T-helper 1 cell (primary cell): ENCODE measurements at regions not wholly inside any gene's neighbourhood (a gene's known extent, or its start where the extent isn't known, plus 50 kb on each side); places are given as distances from the start of the nearest gene placed in this dataset.

Experiments used
- DNase-seq, 5 donors: peaks; one replicate each; pipeline ENCODE4 v3.0.0-alpha.2; 2012 to 2020

DNA sequence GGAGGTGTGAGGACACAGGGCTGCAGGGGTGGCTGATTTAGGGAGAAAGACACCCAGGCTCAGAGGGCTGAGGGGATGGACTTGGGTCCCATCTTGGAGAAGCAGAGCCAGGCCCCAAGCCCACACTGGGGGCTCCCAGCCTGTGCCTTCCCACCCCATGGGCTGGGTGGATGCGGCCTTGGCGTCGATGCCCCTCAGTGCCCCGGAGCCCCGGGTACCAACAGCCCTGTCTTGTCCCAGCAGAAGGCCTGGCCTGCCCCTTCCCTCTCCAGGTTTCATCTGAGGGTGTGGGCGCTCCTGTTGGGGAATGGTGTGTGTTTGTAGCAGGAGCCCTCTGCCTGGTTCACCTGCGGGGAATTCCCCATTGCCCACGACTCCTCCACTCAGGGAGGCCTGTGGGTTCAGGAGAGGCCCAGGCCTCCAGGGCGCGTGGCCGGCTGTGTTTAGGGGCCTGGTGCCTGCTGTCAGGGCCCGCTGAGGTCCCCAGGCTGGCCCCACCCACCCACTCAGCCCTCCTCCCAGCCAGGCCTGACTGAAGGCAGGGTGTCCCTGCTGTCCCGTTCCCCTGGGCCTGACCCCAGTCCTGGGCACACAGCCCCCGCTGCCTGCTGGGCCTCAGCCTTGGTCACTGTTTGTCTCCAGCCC lies 51.1 kb upstream of the BEGAIN start:
- DNase-seq: no peak

DNA sequence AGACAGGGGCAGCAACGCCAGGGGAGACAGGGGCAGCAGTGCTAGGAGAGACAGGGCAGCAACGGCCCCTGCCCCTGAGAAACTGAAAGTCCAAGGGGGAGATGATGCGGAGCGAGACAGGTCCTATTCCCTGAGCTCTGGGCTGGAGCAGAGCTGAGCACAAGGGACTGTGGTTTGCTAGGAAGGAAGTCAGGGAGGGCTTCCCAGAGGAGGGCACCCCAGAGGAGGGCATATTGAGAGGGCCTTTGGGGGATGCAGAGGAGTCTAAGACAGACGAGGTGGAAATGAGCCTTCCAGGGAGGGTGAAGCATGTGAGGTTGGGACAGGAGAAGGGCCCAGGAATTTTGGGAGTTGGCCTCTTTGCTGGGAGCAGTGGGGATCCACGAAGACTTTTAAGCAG lies 52.1 kb upstream of the BEGAIN start:
- DNase-seq: no peak

DNA sequence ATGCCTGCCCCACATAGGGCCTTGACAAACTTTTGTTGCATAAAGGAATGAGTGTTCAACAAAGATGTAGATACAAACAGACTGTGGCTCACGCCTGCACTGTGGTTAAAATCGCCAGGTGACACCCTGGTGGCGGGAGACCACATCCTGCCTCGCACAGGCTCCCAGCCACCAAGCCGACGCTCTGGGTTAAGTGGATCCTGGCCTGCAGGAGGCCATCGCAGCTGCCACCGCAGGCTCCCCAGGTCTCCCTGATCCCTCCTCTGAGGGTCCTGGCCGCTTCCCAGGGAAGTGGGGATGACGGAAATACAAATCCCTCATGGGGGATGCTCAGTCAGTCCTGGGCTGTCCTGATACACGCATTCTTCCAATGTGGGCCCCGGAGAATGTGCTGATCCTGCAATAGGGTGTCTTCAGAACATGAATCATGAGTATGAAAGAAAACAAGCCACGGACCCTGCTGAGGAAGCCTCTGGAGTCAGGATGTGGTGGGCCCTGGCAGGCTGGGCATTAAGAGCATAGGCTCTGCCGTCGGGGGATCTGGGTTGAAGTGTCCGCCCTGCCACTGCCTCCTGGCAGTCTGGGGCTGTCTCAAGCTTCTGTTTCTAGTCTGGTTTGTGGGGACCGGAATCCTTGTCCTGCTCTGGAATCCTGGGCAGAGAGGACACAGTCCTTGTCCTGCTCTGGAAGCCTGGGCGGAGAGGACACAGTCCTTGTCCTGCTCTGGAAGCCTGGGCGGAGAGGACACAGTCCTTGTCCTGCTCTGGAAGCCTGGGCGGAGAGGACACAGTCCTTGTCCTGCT lies 53.5 kb upstream of the BEGAIN start:
- peak; percentile 24 to 94 (median 54) for DNase-seq

DNA sequence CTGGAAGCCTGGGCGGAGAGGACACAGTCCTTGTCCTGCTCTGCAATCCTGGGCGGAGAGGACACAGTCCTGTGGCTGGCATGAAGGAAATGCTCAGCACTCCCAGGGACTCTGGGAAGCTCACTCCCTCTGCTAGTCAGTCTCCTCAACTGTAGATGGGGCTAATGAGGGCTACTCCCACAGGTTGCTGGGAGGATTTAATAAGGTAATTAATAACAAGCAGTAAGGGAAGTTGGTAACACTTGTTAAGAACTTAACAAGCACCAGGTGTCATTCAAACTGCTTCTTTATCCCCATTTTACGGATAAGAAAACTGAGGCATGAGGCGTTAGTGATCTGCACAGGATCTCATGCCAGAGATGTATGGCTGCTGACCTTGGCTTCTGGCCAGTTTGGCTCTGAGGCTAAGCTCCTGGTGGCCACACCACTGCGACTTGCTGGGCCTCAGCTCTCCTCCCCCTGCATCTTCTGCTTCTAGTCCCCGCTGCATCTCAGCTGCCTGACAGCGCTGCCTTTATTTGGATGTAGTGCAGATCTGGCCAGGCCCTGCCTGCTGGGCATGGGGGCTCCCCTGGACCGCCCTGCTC lies 54.1 kb upstream of the BEGAIN start:
- DNase-seq: no peak

DNA sequence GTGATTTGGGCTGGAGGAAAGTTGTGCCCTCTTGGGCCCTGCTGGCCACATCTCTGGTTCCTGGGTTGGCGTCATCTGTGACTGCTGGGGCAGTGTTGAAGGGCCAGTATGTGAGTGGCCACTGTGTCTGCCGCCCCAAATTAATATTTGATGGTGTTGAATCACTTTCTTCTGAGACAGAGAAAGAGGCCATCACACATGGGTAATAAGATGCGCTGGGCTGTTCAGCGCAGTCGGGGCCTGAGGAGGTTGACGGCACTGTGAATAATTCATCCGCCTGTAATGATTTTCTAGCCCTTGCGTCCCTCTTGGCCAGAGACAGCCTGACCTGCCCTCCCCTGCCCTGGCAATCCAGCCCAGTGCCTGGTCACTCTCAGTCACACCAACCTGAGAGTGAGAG lies 56.2 kb upstream of the BEGAIN start:
- no peak for DNase-seq

DNA sequence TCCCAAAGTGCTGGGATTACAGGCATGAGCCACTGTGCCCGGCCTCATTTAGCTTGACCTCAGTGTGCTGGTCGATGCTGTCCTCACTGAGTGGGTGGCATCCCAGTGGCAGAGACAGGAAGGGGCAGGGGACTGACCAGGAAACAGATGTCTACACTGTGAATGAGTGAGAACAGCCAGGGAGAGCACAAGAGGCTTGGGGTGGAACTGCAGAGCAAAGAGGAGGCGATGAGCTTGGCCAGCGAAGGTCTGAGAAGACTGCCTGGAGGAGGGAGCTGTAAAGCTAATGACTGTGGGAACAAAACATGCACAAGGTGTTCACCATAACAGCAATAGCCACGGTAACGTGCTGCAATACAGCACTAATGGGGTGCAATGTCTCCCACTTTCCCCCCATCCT lies 57.2 kb upstream of the BEGAIN start:
- no peak for DNase-seq

DNA sequence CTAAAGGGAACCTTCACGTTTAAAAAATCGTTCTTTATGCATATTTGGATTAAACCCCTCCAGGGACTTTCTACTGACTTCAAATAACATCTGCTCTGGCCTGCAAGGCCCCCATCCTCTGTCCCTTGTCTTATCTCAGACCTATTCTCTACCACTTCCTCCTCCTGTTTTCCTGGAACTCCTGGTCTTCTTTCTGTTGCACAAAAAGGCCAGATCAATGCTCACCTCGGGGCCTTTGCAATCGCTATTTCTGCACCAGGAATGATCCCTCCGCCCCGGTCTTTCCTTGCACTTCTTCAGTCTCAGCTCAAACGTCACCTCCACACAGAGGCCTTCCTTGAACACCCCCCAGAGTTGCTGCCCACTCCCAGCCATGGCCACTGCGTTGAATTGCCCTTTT lies 57.6 kb upstream of the BEGAIN start:
- peak in 1 of 5 donors; percentile 41 for DNase-seq

DNA sequence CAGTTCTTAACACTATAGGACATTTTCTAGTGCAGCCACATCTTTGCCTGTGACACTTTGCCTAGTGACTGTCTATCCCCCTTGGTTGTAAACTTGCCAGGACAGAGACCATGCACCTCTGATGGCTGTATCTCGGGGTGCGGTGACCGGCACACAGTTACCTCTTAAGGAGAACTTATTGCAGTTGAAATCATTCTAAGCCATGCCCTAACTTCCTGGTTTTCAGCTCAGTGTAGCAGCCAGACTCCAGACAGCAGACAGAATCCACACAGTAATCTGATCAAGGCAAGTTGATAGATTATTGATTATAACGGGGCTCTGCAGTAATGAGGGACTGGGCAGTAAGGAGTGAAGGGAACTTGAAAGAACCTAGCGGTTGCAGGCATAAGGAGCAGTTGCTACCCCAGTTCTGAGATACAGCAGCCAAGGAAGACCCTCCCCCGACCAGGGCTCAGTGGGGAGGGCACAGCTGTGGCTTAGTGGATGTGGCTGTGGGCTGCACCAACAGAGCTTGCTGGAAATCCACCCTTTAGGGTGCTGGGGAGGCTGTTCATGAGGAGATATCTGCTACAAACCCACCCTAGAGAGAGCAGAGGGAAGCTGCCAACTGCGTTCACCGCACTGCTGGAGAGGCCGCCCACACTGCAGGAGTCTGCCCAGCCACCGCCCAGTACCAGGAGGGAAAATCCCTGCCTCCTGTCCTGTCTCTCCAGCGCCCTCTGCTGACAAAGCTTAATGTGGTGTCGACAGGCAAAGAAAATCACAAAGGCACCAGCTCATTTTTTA lies 58.2 kb upstream of the BEGAIN start:
- DNase-seq: peak; percentile 63 to 84 (median 83)

DNA sequence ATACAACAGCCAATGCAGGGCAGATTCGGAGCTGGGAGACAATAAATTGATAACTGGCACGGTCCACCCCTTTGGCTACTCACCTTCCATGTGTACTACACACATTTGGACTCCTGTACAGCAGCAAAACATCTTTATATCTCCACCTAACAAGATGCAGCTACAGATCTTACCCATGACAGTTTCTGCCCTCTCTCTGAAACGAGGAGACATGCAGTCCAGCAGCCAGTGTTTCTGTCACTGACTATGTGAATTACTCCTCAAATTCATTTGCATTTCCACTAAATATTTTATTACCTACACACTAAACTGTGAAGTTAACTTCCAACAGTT lies 58.7 kb upstream of the BEGAIN start:
- no peak for DNase-seq

DNA sequence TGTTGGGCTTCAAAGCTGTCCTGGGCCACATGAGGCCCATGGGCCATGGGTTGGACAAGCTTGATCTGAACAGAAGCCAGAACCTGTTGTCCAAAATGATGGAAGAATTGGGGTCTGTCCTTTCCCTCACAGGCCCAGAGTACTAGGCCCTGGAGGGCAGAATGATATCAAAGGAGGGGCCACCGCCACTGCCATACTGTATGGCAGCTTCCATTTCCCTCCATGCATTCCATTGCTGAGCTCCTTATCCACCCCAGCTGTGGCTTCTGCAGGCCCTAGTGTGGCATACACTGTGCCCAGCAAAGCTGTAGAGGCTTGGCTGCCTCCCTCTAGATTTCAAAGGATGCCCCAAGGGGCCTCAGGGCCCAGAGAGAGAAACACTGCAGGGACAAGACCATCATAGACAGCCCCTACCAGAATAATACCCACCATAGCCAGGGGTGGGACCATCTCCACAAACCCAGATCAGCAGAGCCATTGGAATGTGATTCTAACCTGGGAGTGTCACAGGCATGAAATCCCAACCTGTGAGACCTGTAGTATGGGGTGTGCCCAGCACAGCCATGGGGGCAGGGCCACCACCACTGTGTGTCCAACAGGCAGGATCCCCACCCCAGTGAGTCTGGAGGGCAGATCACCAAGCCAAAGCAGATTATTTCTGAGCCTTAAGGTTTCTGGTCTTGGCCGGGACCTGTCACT lies 61.4 kb upstream of the BEGAIN start:
- DNase-seq: no peak

DNA sequence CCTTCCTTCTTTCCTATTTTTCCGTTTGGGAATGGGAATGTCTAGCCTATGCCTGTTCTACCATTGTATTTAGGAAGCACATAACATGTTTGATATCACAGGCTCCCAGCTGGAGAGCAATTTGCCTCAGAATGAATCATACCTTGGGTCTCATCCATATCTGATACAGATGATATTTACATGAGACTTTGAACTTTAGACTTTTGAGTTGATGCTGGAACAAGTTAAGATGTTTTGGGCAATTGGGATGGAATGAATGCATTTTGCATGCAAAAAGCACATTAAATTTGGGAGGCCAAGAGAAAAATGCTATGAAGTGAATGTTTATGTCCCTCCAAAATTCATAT lies 61.9 kb upstream of the BEGAIN start:
- DNase-seq: no peak

DNA sequence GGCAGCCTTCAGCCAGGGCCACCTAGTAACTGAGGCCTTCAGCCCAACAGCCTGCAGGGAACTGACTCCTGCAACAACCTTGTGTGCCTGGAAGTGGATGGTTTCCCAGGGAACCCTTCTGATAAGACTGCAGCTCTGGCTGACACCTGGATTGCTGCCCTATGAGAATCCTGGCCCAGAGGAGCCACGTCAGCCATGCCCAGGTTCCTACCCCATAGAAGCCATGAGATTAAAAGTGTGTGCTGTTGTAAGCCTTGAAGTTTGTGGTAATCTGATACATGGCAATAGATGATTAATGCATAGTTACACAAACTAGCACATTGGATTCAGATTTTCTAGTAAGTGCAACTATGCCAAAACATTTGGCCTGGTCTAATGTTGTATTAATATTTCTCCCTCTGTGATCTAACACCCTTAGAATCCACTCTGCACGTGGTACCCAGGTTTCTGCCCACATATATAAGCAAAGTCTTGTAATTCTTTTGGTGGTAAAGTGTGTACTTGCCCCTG lies 64.8 kb upstream of the BEGAIN start:
- no peak for DNase-seq

DNA sequence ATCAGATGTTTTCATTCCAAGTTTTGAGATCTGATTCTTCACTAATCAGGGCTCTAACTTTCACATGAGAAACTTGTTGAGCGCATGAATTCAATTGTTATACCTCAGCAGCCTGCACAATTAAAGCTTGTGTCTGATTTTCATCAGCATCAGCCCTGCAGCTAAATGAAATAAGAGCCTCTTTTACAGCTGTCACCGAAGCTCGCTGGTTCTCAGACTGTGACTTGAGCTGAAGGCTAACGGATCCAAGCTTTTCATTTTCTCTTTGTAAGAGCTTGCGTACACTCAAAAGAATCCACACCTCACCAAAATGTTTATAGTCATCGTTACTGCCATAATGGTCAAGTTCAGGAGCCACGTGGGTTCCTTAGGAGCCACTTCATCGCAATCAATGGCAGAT lies 65.5 kb upstream of the BEGAIN start:
- no peak for DNase-seq

DNA sequence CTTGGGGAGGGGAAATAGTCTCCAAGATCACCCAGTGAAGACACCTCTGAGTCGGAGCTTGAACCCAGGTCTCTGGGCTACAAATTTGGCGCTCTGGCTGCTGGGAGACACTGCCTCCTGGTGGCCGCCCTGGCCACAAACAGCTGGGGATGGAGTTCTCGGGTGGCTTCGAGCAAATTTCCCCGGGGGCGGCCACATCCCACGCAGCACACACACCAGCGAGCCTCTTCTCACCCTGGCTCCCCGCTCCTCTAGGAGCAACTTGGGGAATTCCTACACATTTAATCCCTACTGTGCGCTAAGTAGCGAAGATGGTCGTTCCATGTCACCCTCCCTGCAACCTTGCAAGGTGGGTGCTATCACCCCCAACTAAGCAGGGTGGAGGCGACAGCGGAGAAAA lies 66.2 kb upstream of the BEGAIN start:
- peak in 2 of 5 donors; percentile 17 to 20 for DNase-seq

DNA sequence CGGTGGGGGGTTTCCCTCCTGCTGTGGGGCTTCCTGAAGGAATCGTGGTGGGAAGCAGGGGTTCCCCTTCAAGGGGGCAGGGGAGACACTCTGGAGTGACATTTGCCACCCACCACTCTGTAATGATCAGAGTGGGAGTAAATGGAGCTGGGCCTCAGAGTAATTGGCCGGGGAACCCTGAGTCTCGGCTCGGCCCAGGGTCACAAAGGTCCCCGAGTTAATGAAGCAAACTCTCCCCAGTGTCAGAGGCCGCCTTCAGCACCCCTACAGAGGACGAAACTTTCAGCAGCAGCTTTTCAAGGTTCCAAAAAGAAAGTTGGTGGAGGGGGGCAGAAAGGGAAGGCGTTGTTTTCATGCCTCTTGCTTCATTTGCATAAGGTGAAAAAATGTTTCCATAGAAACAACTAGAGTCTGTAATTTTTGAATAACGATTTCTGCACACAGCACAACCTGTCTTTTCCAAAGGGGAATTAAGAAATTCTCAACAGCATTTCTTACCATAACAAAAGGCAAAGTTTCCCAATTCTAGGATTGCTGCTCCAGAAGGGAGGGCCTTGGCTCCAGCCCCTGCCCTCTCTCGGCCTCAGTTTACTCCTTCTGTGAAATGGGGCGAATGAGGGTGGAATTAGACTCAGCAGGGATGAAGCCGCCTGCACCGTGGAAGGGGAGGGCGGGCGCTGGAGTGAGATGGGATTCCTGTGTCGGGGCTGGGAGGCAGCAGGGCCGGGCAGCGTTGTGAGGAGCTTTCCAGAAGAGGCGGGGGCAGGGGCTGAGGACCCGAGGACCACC lies 67.0 kb upstream of the BEGAIN start:
- DNase-seq: no peak

DNA sequence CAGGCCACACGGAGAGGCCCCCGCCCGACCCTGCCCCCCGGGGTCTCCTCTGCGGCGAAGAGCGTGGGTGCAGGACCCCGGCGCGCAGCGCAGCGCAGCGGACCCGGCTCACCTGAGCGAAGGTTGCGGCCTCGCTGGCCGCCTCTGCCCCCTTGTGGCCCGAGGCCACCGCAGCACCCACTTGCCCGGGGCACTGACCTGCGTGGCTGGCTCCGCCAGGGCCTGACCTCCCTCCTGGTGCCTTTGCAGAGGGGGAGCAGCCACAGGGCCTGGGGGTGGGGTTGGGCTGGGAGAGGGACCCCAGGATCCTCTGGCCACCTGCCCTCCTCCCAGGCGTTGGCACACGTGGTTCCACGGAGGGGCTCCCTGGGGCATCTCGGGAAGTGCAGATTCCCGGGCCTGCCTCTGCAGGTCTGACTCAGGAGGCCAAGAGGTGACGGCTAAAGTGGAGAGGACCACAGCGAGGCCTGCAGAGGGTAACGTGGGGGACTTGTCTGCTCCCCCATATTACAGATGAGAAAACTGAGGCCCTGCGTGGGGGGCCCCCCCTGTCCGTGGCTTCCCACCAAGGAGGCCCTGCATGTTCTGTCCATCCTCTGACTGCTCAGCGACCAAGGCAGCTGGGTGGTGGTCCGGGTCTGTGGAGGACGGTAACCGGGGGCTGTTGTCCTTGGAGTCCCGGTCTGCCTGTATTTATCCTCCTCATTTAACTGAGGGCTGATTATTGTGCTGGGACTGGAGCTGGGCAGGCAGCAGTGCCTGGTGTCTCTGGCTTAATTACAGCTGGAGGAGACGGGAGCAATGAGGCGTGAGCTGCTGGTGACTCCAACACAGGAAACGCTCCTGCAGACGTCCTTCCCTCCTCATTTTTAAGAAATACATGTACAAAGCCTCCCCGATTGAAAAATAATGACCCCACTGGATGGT lies 67.9 kb upstream of the BEGAIN start:
- peak in 4 of 5 donors; percentile 25 to 42 (median 30) for DNase-seq

DNA sequence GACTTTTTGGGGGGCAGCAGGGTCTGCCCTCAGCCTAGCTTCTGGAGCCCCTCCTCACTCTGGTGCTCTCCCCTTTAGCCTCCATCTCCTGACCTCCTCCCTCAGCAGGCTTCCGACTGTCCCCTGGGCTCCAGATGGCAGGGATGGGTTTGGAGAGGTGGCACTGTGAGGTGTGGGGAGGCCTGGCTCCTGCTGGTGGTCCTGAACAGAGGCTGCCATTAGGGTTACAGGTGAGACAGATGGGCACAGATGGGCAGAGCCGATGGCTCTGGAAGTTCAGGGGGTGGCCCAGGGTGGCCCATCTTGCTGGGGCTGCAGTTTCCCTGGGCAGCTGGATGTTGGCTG lies 68.5 kb upstream of the BEGAIN start:
- DNase-seq: no peak

DNA sequence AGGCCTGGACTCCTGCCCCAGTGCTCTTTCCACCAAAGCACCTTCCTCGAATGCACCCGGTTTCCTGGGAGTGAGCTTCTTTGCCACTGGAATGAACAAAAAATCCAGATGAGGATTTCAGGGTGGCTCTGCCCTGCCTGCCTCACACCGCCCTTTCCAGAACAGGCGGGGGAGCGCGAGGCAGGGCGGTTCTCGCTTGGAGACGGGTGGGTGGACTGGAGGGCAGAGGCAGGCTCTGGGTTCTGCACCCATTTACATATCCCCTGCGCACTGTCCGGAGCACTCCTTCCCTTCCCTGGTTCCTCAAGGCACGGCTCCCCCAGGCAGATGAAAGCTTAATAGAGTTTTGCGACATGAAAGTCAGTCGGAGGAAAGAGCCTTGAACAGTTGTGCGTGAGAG lies 69.7 kb upstream of the DLK1 start:
- DNase-seq: no peak

DNA sequence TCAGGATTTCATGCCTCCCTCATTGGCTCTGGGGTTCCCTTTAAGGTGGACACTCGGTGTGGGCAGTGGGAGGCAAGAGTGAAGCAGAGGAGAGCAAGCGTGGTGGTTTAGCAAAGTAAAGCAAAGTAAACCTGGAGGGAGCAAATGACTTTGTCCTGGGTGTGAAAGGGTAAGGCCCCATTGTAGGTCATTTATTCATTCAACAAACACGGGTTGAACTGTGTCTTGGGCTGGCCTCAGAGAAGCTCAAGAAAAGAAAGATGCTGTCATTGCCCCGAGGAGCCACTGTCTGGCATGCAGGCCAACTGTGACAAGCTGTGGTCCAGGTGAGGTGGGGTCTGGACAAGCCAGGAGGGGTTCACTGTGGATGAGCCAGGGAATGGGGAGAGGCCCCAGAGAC lies 68.9 kb upstream of the DLK1 start:
- no peak for DNase-seq

DNA sequence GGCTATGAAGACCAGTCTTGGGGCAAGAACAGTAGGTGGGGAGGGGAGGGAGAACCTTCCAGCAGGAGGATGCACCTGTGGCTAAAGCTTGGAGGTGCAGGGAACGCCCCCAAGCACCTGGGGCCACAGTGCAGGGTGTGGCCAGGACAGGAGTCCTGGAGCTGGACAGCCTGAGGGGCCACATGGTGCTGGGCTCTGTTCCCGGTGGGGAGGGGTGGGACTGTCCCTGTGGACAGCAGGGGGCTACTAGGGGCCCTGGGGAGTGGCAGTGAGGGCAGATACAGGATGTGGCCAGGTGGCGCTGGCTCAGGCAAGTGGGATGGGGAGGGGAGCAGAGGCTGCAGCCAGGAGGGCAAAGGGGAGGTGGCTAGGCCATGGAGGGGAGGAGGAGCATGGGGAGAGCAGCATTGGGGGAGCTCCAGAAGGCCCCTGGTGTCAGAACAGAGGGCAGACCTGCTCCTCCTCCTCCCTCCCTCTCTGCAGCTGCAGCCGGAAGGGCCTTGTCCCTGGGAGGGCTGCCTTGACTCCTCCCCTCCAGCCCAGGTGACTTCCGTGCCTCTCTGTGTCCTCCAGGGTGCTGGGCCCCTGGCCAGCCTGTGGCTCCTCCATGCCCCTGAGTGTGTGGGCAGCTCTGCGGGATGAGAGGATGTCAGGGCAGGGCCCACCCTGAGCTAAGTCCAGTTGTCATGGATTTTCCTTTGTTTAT lies 68.4 kb upstream of the DLK1 start:
- DNase-seq: no peak
